Mesothelial cell of epicardium (in vitro differentiated cells): ENCODE measurements at regions not wholly inside any gene's neighbourhood (a gene's known extent, or its start where the extent isn't known, plus 50 kb on each side); places are given as distances from the start of the nearest gene placed in this dataset.

ENCODE experiments used
- DNase-seq, 2 experiments: peaks; one replicate each; pipeline ENCODE4 v3.0.0; 2021; ENCODE audit warnings: low spot score in 2 of 2; ENCODE audit not compliant: unreplicated experiment in 2 of 2
- H3K27ac Mint-ChIP-seq: 2 replicates; pipeline ENCODE4 v1.8.0; 2021; ENCODE audit warnings: mixed read lengths
- H3K27me3 Mint-ChIP-seq: 2 replicates; pipeline ENCODE4 v1.8.0; 2021; ENCODE audit warnings: low read depth, mixed read lengths
- H3K36me3 Mint-ChIP-seq: 2 replicates; pipeline ENCODE4 v1.8.0; 2021; ENCODE audit warnings: mixed read lengths
- H3K4me1 Mint-ChIP-seq: 2 replicates; pipeline ENCODE4 v1.8.0; 2021; ENCODE audit warnings: mixed read lengths
- H3K4me3 Mint-ChIP-seq: 2 replicates; pipeline ENCODE4 v1.8.0; 2021; ENCODE audit warnings: mild to moderate bottlenecking, moderate library complexity, mixed read lengths
- H3K9me3 Mint-ChIP-seq: 2 replicates; pipeline ENCODE4 v1.8.0; 2021; ENCODE audit warnings: mixed read lengths
- CTCF ChIP-seq: fragments of 200-600 bp; sonication (generic); IDR thresholded peaks from one replicate; pipeline ENCODE4 v1.5.0; 2021; ENCODE audit warnings: antibody characterized with exemption; ENCODE audit not compliant: unreplicated experiment

GRCh38 chr3:125654526-125654925, 59.2 kb upstream of the OSBPL11 start:
- Mint-ChIP-seq H3K27me3 (no peaks in the 10 kb centered on the region), H3K9me3 (peaks cover 1% of the 10 kb centered on the region), H3K4me1 (peaks cover 9% of the 10 kb centered on the region), H3K4me3 (no peak overlapping the region), H3K27ac (no peak overlapping the region), H3K36me3 (no peaks in the 10 kb centered on the region)
- TF ChIP-seq CTCF = no peak
- DNase-seq = no peak

- Mint-ChIP-seq H3K27ac (no peak overlapping the region), H3K4me1 (no peaks in the 10 kb centered on the region), H3K36me3 (no peaks in the 10 kb centered on the region), H3K4me3 (no peak overlapping the region), H3K27me3 (no peaks in the 10 kb centered on the region), H3K9me3 (peaks cover 6% of the 10 kb centered on the region)
- TF ChIP-seq CTCF = no peak
- DNase-seq = no peak
Measured at GRCh38 chr3:125662675-125663074, 67.4 kb upstream of the OSBPL11 start.

- DNase-seq = no peak
- H3K36me3 Mint-ChIP-seq = no peaks in the 10 kb centered on the region
- peaks cover 17% of the 10 kb centered on the region for H3K4me1 Mint-ChIP-seq
- H3K27me3 Mint-ChIP-seq = no peaks in the 10 kb centered on the region
- H3K9me3 Mint-ChIP-seq = no peaks in the 10 kb centered on the region
- no peak overlapping the region for H3K27ac Mint-ChIP-seq
- TF ChIP-seq CTCF = no peak
- H3K4me3 Mint-ChIP-seq = no peak overlapping the region
Measured at GRCh38 chr3:125670352-125670751, 75.1 kb upstream of the OSBPL11 start.

GRCh38 chr3:125670945-125671344, 75.6 kb upstream of the OSBPL11 start:
- Mint-ChIP-seq H3K9me3 (no peaks in the 10 kb centered on the region), H3K27ac (no peak overlapping the region), H3K4me3 (no peak overlapping the region), H3K27me3 (no peaks in the 10 kb centered on the region), H3K4me1 (peaks cover 17% of the 10 kb centered on the region), H3K36me3 (no peaks in the 10 kb centered on the region)
- DNase-seq = no peak
- no peak for TF ChIP-seq CTCF

GRCh38 chr3:125671461-125672243, 76.4 kb upstream of the OSBPL11 start:
- Mint-ChIP-seq H3K4me3 (no peak overlapping the region), H3K4me1 (peaks cover 17% of the 10 kb centered on the region), H3K27me3 (no peaks in the 10 kb centered on the region), H3K36me3 (no peaks in the 10 kb centered on the region), H3K9me3 (no peaks in the 10 kb centered on the region), H3K27ac (no peak overlapping the region)
- DNase-seq = no peak
- no peak for TF ChIP-seq CTCF
